IMR-90 (cell line): ENCODE measurements at regions not wholly inside any gene's neighbourhood (a gene's known extent, or its start where the extent isn't known, plus 50 kb on each side); places are given as distances from the start of the nearest gene placed in this dataset.

ENCODE experiments used
- ATAC-seq: fragments of 200-7000 bp; cut with Tn5 transposase; 2 replicates; pipeline ENCODE4 v1.9.1; 2020; ENCODE audit warnings: low read depth, mild to moderate bottlenecking, moderate library complexity
- BruUV-seq: library from RNA; stranded (reverse); fragments of 400-500 nt; replicated peaks from 2 replicates; lab custom pipeline; 2021; lab: Mats Ljungman, UMichigan
- CTCF ChIA-PET: fragments of 300-600 bp; formaldehyde crosslinking; extraction: SDS; loops from one replicate; lab custom pipeline; 2021; ENCODE audit warnings: antibody characterized with exemption; lab: Yijun Ruan, JAX
- POLR2A ChIA-PET: fragments of 300-600 bp; sonication (Branson Sonifier 250); formaldehyde crosslinking; loops from one replicate; lab custom pipeline; 2022; ENCODE audit warnings: antibody characterized with exemption; ENCODE audit not compliant: unreplicated experiment; lab: Charles Lee
- DNase-seq: peaks from one replicate; pipeline ENCODE4 v3.0.0; 2013
- H2AFZ ChIP-seq: replicated peaks from 2 replicates; pipeline ENCODE3; 2013; ENCODE audit warnings: low read length, mild to moderate bottlenecking; ENCODE audit not compliant: poor library complexity
- H2AK5ac ChIP-seq: 2 replicates; pipeline ENCODE4 v1.6.1; 2013; ENCODE audit warnings: low read depth, low read length, inconsistent platforms
- H2AK9ac ChIP-seq: replicated peaks from 2 replicates; pipeline ENCODE3; 2013; ENCODE audit warnings: mild to moderate bottlenecking, low read depth, low read length, moderate library complexity; ENCODE audit not compliant: poor library complexity
- H2BK120ac ChIP-seq: 2 replicates; pipeline ENCODE4 v1.6.1; 2013; ENCODE audit warnings: low read depth, low read length, inconsistent platforms
- H2BK15ac ChIP-seq: 3 replicates; pipeline ENCODE4 v1.6.1; 2013; ENCODE audit warnings: low read depth, low read length, inconsistent platforms
- H2BK20ac ChIP-seq: 2 replicates; pipeline ENCODE4 v1.6.1; 2013; ENCODE audit warnings: low read depth, mild to moderate bottlenecking, inconsistent platforms, low read length, moderate library complexity
- H2BK5ac ChIP-seq: 2 replicates; pipeline ENCODE4 v1.6.1; 2013; ENCODE audit warnings: mild to moderate bottlenecking, low read depth, low read length, inconsistent platforms; ENCODE audit not compliant: poor library complexity, severe bottlenecking
- H3K14ac ChIP-seq: replicated peaks from 2 replicates; pipeline ENCODE4 v1.6.1; 2013; ENCODE audit warnings: low read depth, low read length, inconsistent platforms
- H3K18ac ChIP-seq: 2 replicates; pipeline ENCODE4 v1.6.1; 2013; ENCODE audit warnings: low read depth, low read length, control low read depth
- H3K23ac ChIP-seq: 2 replicates; pipeline ENCODE4 v1.6.1; 2013; ENCODE audit warnings: low read depth, low read length, inconsistent platforms
- H3K27ac ChIP-seq: 2 replicates; pipeline ENCODE4 v1.5.1; 2013; ENCODE audit warnings: mild to moderate bottlenecking, control low read depth, low read length; ENCODE audit not compliant: insufficient read depth
- H3K27me3 ChIP-seq: 2 replicates; pipeline ENCODE4 v1.6.1; 2013; ENCODE audit warnings: low read length; ENCODE audit not compliant: control insufficient read depth, insufficient read depth
- H3K36me3 ChIP-seq: 2 replicates; pipeline ENCODE4 v1.6.1; 2013; ENCODE audit warnings: low read length, mixed read lengths; ENCODE audit not compliant: control insufficient read depth, insufficient read depth
- H3K4ac ChIP-seq: 2 replicates; pipeline ENCODE4 v1.6.1; 2013; ENCODE audit warnings: low read depth, low read length, inconsistent platforms
- H3K4me1 ChIP-seq: 2 replicates; pipeline ENCODE4 v1.6.1; 2013; ENCODE audit warnings: low read length, mixed read lengths; ENCODE audit not compliant: control insufficient read depth, insufficient read depth
- H3K4me2 ChIP-seq: 2 replicates; pipeline ENCODE4 v1.6.1; 2013; ENCODE audit warnings: low read depth, mild to moderate bottlenecking, control low read depth, low read length, moderate library complexity
- H3K4me3 ChIP-seq: 2 replicates; pipeline ENCODE4 v1.5.1; 2013; ENCODE audit warnings: low read depth, mild to moderate bottlenecking, control low read depth, low read length, moderate library complexity; ENCODE audit not compliant: insufficient read depth
- H3K56ac ChIP-seq: 2 replicates; pipeline ENCODE4 v1.6.1; 2013; ENCODE audit warnings: low read length, inconsistent platforms; ENCODE audit not compliant: insufficient read depth; ENCODE audit errors: extremely low read depth
- H3K79me1 ChIP-seq, 2 experiments: 2 replicates each; pipeline ENCODE4 v1.6.1; 2013; ENCODE audit warnings: low read length in 2 of 2, inconsistent platforms in 1 of 2, low read depth in 1 of 2
- H3K9ac ChIP-seq: 2 replicates; pipeline ENCODE4 v1.6.1; 2013; ENCODE audit warnings: low read depth, low read length, control low read depth
- H3K9me1 ChIP-seq: 2 replicates; pipeline ENCODE4 v1.6.1; 2013; ENCODE audit warnings: low read length, inconsistent platforms; ENCODE audit not compliant: insufficient read depth
- H3K9me3 ChIP-seq: 2 replicates; pipeline ENCODE4 v1.6.1; 2013; ENCODE audit warnings: low read length; ENCODE audit not compliant: control insufficient read depth, insufficient read depth
- H4K20me1 ChIP-seq: 2 replicates; pipeline ENCODE4 v1.6.1; 2013; ENCODE audit warnings: low read length, inconsistent platforms; ENCODE audit not compliant: insufficient read depth
- H4K5ac ChIP-seq: 2 replicates; pipeline ENCODE4 v1.6.1; 2013; ENCODE audit warnings: mild to moderate bottlenecking, low read depth, low read length, control low read depth
- H4K8ac ChIP-seq, 2 experiments: 2 replicates each; pipeline ENCODE4 v1.6.1; 2013; ENCODE audit warnings: low read depth in 2 of 2, low read length in 2 of 2, control low read depth in 1 of 2, inconsistent platforms in 1 of 2
- H4K91ac ChIP-seq: 2 replicates; pipeline ENCODE4 v1.6.1; 2013; ENCODE audit warnings: low read depth, low read length, inconsistent platforms; ENCODE audit not compliant: insufficient read depth
- BHLHE40 ChIP-seq: fragments of 150-350 bp; IDR thresholded peaks from 2 replicates; pipeline ENCODE4 v1.6.1; 2016; ENCODE audit warnings: mild to moderate bottlenecking, low read depth, low read length
- CEBPB ChIP-seq: IDR thresholded peaks from 2 replicates; pipeline ENCODE4 v1.6.1; 2012; ENCODE audit warnings: low read depth, low read length, improper control_type of control experiment
- CHD1 ChIP-seq: IDR thresholded peaks from 2 replicates; pipeline ENCODE4 v1.6.1; 2012; ENCODE audit warnings: low read depth, low read length, improper control_type of control experiment
- CTCF ChIP-seq: conservative IDR thresholded peaks from 2 replicates; pipeline ENCODE4 v1.5.1; 2012; ENCODE audit warnings: mild to moderate bottlenecking, low read depth, low read length, improper control_type of control experiment
- ELK1 ChIP-seq: fragments of 150-350 bp; IDR thresholded peaks from 2 replicates; pipeline ENCODE4 v1.6.1; 2016; ENCODE audit warnings: low read depth, mild to moderate bottlenecking, low read length, moderate library complexity, borderline replicate concordance
- FOS ChIP-seq: fragments of 150-350 bp; IDR thresholded peaks from 2 replicates; pipeline ENCODE4 v1.6.1; 2016; ENCODE audit warnings: low read depth, low read length
- MAFK ChIP-seq: IDR thresholded peaks from 2 replicates; pipeline ENCODE4 v1.6.1; 2012; ENCODE audit warnings: low read depth, low read length, improper control_type of control experiment
- MAZ ChIP-seq: IDR thresholded peaks from 2 replicates; pipeline ENCODE4 v1.6.1; 2012; ENCODE audit warnings: low read depth, mild to moderate bottlenecking, low read length, improper control_type of control experiment, moderate library complexity, borderline replicate concordance
- MXI1 ChIP-seq: IDR thresholded peaks from 2 replicates; pipeline ENCODE4 v1.6.1; 2012; ENCODE audit warnings: low read depth, mild to moderate bottlenecking, low read length, moderate library complexity, borderline replicate concordance
- NFE2L2 ChIP-seq: fragments of 150-350 bp; IDR thresholded peaks from 2 replicates; pipeline ENCODE4 v1.6.1; 2016; ENCODE audit warnings: low read depth, mild to moderate bottlenecking, low read length
- POLR2A ChIP-seq: IDR thresholded peaks from 2 replicates; pipeline ENCODE4 v1.6.1; 2012; ENCODE audit warnings: mild to moderate bottlenecking, low read depth, low read length
- RAD21 ChIP-seq: IDR thresholded peaks from 2 replicates; pipeline ENCODE4 v1.6.1; 2012; ENCODE audit warnings: low read length, improper control_type of control experiment
- RCOR1 ChIP-seq: IDR thresholded peaks from 2 replicates; pipeline ENCODE4 v1.6.1; 2012; ENCODE audit warnings: mild to moderate bottlenecking, low read length, improper control_type of control experiment; ENCODE audit not compliant: insufficient replicate concordance
- RFX5 ChIP-seq: IDR thresholded peaks from 2 replicates; pipeline ENCODE4 v1.8.0; 2012; ENCODE audit warnings: low read depth, mild to moderate bottlenecking, low read length, moderate library complexity
- USF2 ChIP-seq: fragments of 150-350 bp; IDR thresholded peaks from 2 replicates; pipeline ENCODE4 v1.6.1; 2017; ENCODE audit warnings: mild to moderate bottlenecking, antibody characterized with exemption, low read length, low read depth
- WGBS, 2 experiments: methylation state at CpG; one replicate each; pipeline versions ENCODE4 v1.1.5 to v1.1.7; 2013; ENCODE audit warnings: missing lambda C conversion rate in 2 of 2; ENCODE audit not compliant: insufficient read length in 1 of 2; ENCODE audit errors: extremely low coverage in 2 of 2; 5-methylcytosine and 5-hydroxymethylcytosine counted together
- dilution Hi-C: fragments of 300-500 bp; cut with HindIII; formaldehyde crosslinking; loops from one replicate; pipeline ENCODE4 v1.14.3; 2018; ENCODE audit warnings: low sequenced_read_pairs; ENCODE audit not compliant: unreplicated experiment
- in situ Hi-C: fragments of 300-500 bp; cut with MboI; formaldehyde crosslinking; loops from 3 replicates; pipeline ENCODE4 v1.14.3; 2019; ENCODE audit warnings: low sequenced_read_pairs, inconsistent platforms, mixed read lengths
- intact Hi-C: fragments of 100-400 bp; cut with micrococcal nuclease; formaldehyde crosslinking; loops from 2 replicates; pipeline ENCODE4 v1.10.0; 2022

GRCh38 chr6:47133230-47134000, 91.3 kb upstream of the ADGRF1 start:
- Histone ChIP-seq H3K14ac (no peak overlapping the region; the same call in 1 of the 2 replicates), H2BK5ac (no peak overlapping the region), H3K27me3 (no peaks in the 10 kb centered on the region), H2BK20ac (peak overlapping the region; percentile 98; the same call in 1 of the 2 replicates), H3K4me3 (no peak overlapping the region), H2AK5ac (peak overlapping the region; percentile 65; the same call in 1 of the 2 replicates), H3K9ac (no peak overlapping the region), H3K4me1 (peaks cover 13% of the 10 kb centered on the region), H3K4me2 (no peak overlapping the region), H2AK9ac (peak overlapping the region; percentile 18), H3K9me1 (peaks cover 5% of the 10 kb centered on the region; the same call in 1 of the 2 replicates), H4K91ac (peak overlapping the region; percentile 53), H2BK15ac (peak overlapping the region; percentile 75; the same call in 2 of the 3 replicates), H2AFZ (no peak overlapping the region), H3K4ac (peak overlapping the region; percentile 41), H3K36me3 (no peaks in the 10 kb centered on the region), H3K9me3 (no peaks in the 10 kb centered on the region), H3K27ac (no peak overlapping the region), H3K23ac (no peak overlapping the region), H3K18ac (0 out of 2 replicates have a peak overlapping the region, but pooled peaks have one; percentile 18), H4K20me1 (no peaks in the 10 kb centered on the region), H2BK120ac (peak overlapping the region; percentile 99; the same call in 1 of the 2 replicates), H3K79me1 (no peaks in the 10 kb centered on the region), H4K5ac (no peak overlapping the region), H3K56ac (no peak overlapping the region), H4K8ac (peak overlapping the region in 1 of 2 experiments; percentile 36; a peak in 1 of 4 replicates)
- ChIA-PET CTCF (no interaction called here), POLR2A (no interaction called here)
- ATAC-seq (no peak), DNase-seq (no peak)
- WGBS, 2 experiments, result no CpG with 5 or more reads among the region's 13 CpGs
- in situ Hi-C loops, result no loop called here
- dilution Hi-C loops, result no loop called here
- BruUV-seq, result no TSS peak
- intact Hi-C loops, result no loop called here
- no peak for TF ChIP-seq CEBPB
- TF ChIP-seq ELK1, result no peak
- no peak for TF ChIP-seq MAZ
- no peak for TF ChIP-seq RAD21
- no peak for TF ChIP-seq MAFK
- no peak for TF ChIP-seq MXI1
- TF ChIP-seq NFE2L2, result no peak
- no peak for TF ChIP-seq CTCF
- no peak for TF ChIP-seq RFX5
- TF ChIP-seq FOS, result no peak
- TF ChIP-seq RCOR1, result no peak
- no peak for TF ChIP-seq USF2
- TF ChIP-seq BHLHE40, result no peak
- TF ChIP-seq CHD1, result no peak
- no peak for TF ChIP-seq POLR2A
